Stimulated activated CD4-positive, alpha-beta T cell treated with anti-CD3 and anti-CD28 coated beads, TNF-alpha, amount 100 ng/mL, for 48 hours (primary cell): ENCODE measurements at regions not wholly inside any gene's neighbourhood (a gene's known extent, or its start where the extent isn't known, plus 50 kb on each side); places are given as distances from the start of the nearest gene placed in this dataset.

Experiments used
- DNase-seq, 3 donors: peaks; one replicate each; pipeline ENCODE4 v3.0.0-alpha.2; 2020; ENCODE audit warnings: low read depth in 3 of 3

GRCh38 chr15:66901336-66902100 is 163.9 kb upstream of the SMAD3 start:
- DNase-seq = no peak

GRCh38 chr15:66905185-66905584 is 160.2 kb upstream of the SMAD3 start:
- DNase-seq = no peak

GRCh38 chr15:66905954-66906353 is 159.4 kb upstream of the SMAD3 start:
- no peak for DNase-seq

- DNase-seq = no peak
Measured at GRCh38 chr15:66906668-66907614, 158.5 kb upstream of the SMAD3 start.

- DNase-seq = no peak
Measured at GRCh38 chr15:66907826-66908743, 157.3 kb upstream of the SMAD3 start.

- DNase-seq = no peak
Measured at GRCh38 chr15:66908744-66909095, 156.7 kb upstream of the SMAD3 start.

GRCh38 chr15:66909381-66909890 is 156.0 kb upstream of the SMAD3 start:
- no peak for DNase-seq

- DNase-seq = no peak
Measured at GRCh38 chr15:66911131-66911700, 154.2 kb upstream of the SMAD3 start.

- DNase-seq = no peak
Measured at GRCh38 chr15:66912001-66912400, 153.4 kb upstream of the SMAD3 start.

- DNase-seq = no peak
Measured at GRCh38 chr15:66912441-66912840, 153.0 kb upstream of the SMAD3 start.

- no peak for DNase-seq
Measured at GRCh38 chr15:66917904-66918448, 147.4 kb upstream of the SMAD3 start.

GRCh38 chr15:66919421-66919820 is 146.0 kb upstream of the SMAD3 start:
- DNase-seq = no peak

GRCh38 chr15:66921319-66921915 is 144.0 kb upstream of the SMAD3 start:
- DNase-seq = no peak

- no peak for DNase-seq
Measured at GRCh38 chr15:66922608-66923007, 142.8 kb upstream of the SMAD3 start.

- peak in 2 of 3 donors; percentile 12 to 32 for DNase-seq
Measured at GRCh38 chr15:66923438-66923881, 141.9 kb upstream of the SMAD3 start.

- no peak for DNase-seq
Measured at GRCh38 chr15:66924889-66925288, 140.5 kb upstream of the SMAD3 start.

GRCh38 chr15:66925721-66926120 is 139.7 kb upstream of the SMAD3 start:
- DNase-seq = no peak

GRCh38 chr15:66927201-66928077 is 138.0 kb upstream of the SMAD3 start:
- DNase-seq = no peak

- no peak for DNase-seq
Measured at GRCh38 chr15:66928101-66928500, 137.3 kb upstream of the SMAD3 start.
